ENCODE measurements at regions not wholly inside any gene's neighbourhood (a gene's known extent, or its start where the extent isn't known, plus 50 kb on each side); places are given as distances from the start of the nearest gene placed in this dataset.
A peak's percentile ranks its signal among the peaks of the same experiment; 100 is the strongest.

DNA sequence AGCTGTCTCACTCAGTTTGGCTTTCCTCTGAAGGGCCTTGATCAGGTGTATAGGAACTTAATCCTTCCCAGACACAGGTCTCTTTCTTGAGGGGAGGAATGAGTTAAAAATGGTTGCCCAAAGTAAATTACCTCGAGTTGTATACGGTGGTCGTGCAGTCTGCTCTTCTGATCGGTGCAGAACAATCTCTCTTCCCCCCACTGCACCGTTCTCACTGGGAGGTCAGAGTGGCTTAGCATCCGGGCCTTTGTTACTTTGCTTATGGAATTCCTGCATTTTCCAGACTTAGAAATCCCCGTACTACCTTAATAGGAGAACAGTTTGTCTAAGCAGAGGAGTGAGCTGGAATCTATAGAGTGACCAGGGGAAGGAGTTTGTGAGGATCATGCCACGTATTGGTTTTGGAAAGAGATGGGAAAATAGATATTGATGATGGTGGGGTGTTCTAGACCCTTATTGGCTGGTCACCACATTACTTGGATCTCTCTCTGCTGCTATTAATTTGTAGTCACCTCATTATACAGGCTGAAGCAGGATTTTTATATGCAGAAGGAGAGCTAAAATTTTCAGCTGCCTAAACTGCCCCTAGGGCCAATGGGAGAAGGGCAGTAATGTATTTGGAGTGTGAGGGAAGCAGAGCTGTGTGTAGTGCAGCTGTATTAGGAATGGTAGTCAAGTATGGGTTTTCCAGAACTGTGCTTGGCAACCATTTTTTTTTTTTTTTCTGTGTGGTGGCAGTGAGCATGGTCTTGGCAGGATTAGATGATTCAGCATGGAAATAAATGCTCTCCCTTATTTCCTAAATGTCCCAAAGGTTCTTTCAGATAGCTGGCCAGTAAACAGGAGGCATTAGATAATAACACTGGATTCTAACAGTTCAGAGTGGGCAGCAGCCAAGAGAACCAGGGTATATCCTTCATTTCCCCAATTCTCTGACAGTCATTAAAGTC is 81.5 kb downstream of the NDUFS5 start:
- no peaks in the 10 kb centered on the region for H3K27me3 ChIP-seq (ENCODE audit: control insufficient read depth in 3 of 3, insufficient read depth in 3 of 3, low read length in 3 of 3)
- peak overlapping the region in 2 of 3 donors; percentile 74 to 86 for H3K4me3 ChIP-seq (ENCODE audit: low read length in 3 of 3)
- H3K36me3 ChIP-seq (ENCODE audit: control insufficient read depth in 3 of 3, insufficient read depth in 3 of 3, low read length in 3 of 3), result no peaks in the 10 kb centered on the region
- peaks cover 33 to 64% (median 40%) of the 10 kb centered on the region in 3 donors for H3K4me1 ChIP-seq (ENCODE audit: control insufficient read depth in 3 of 3, insufficient read depth in 3 of 3, low read length in 3 of 3)
- peak overlapping the region; percentile 91 for H3K27ac ChIP-seq (ENCODE audit: low read depth, low read length)
- H3K9ac ChIP-seq (ENCODE audit: low read depth in 1 of 3, low read length in 3 of 3), result peak overlapping the region; percentile 15 to 91 (median 90)
- no peaks in the 10 kb centered on the region for H3K9me3 ChIP-seq (ENCODE audit: control insufficient read depth in 3 of 3, low read length in 3 of 3)

DNA sequence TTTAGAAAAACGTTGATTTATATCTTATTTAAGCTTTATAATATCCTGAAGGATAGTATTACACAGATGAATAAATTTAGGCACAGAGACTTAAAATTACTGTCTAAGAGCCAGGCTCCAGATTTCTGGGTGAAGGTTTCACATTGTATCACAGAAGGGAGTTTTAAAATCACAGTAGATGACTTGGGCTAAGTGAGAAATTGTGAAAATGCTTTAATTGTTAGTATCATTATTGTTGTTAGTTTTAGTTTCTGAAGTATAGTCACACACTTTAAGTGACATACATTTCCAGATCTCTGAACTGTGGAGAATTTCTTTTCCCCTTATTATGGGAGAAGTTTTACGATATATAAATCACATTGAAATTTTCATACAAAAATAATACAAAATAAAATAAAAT is 83.5 kb downstream of the NDUFS5 start:
- Histone ChIP-seq H3K9ac (ENCODE audit: low read depth in 1 of 3, low read length in 3 of 3) (no peak overlapping the region), H3K4me3 (ENCODE audit: low read length in 3 of 3) (no peak overlapping the region), H3K4me1 (ENCODE audit: control insufficient read depth in 3 of 3, insufficient read depth in 3 of 3, low read length in 3 of 3) (peaks cover 30 to 46% (median 35%) of the 10 kb centered on the region in 3 donors), H3K27ac (ENCODE audit: low read depth, low read length) (no peak overlapping the region), H3K9me3 (ENCODE audit: control insufficient read depth in 3 of 3, low read length in 3 of 3) (no peaks in the 10 kb centered on the region), H3K36me3 (ENCODE audit: control insufficient read depth in 3 of 3, insufficient read depth in 3 of 3, low read length in 3 of 3) (no peaks in the 10 kb centered on the region), H3K27me3 (ENCODE audit: control insufficient read depth in 3 of 3, insufficient read depth in 3 of 3, low read length in 3 of 3) (no peaks in the 10 kb centered on the region)

- Histone ChIP-seq H3K27me3 (ENCODE audit: control insufficient read depth in 3 of 3, insufficient read depth in 3 of 3, low read length in 3 of 3) (no peaks in the 10 kb centered on the region), H3K4me1 (ENCODE audit: control insufficient read depth in 3 of 3, insufficient read depth in 3 of 3, low read length in 3 of 3) (peaks cover 35 to 51% (median 41%) of the 10 kb centered on the region in 3 donors), H3K27ac (ENCODE audit: low read depth, low read length) (peak overlapping the region; percentile 54), H3K9me3 (ENCODE audit: control insufficient read depth in 3 of 3, low read length in 3 of 3) (no peaks in the 10 kb centered on the region), H3K9ac (ENCODE audit: low read depth in 1 of 3, low read length in 3 of 3) (no peak overlapping the region), H3K4me3 (ENCODE audit: low read length in 3 of 3) (no peak overlapping the region), H3K36me3 (ENCODE audit: control insufficient read depth in 3 of 3, insufficient read depth in 3 of 3, low read length in 3 of 3) (no peaks in the 10 kb centered on the region)
These were observed 84.2 kb downstream of the NDUFS5 start for GRCh38 chr1:39110325-39110851.

GRCh38 chr1:39110882-39111281 is 84.7 kb downstream of the NDUFS5 start:
- Histone ChIP-seq H3K9me3 (ENCODE audit: control insufficient read depth in 3 of 3, low read length in 3 of 3) (no peaks in the 10 kb centered on the region), H3K27ac (ENCODE audit: low read depth, low read length) (peak overlapping the region; percentile 54), H3K36me3 (ENCODE audit: control insufficient read depth in 3 of 3, insufficient read depth in 3 of 3, low read length in 3 of 3) (no peaks in the 10 kb centered on the region), H3K4me1 (ENCODE audit: control insufficient read depth in 3 of 3, insufficient read depth in 3 of 3, low read length in 3 of 3) (peaks cover 40 to 54% (median 46%) of the 10 kb centered on the region in 3 donors), H3K4me3 (ENCODE audit: low read length in 3 of 3) (no peak overlapping the region), H3K27me3 (ENCODE audit: control insufficient read depth in 3 of 3, insufficient read depth in 3 of 3, low read length in 3 of 3) (no peaks in the 10 kb centered on the region), H3K9ac (ENCODE audit: low read depth in 1 of 3, low read length in 3 of 3) (no peak overlapping the region)

DNA sequence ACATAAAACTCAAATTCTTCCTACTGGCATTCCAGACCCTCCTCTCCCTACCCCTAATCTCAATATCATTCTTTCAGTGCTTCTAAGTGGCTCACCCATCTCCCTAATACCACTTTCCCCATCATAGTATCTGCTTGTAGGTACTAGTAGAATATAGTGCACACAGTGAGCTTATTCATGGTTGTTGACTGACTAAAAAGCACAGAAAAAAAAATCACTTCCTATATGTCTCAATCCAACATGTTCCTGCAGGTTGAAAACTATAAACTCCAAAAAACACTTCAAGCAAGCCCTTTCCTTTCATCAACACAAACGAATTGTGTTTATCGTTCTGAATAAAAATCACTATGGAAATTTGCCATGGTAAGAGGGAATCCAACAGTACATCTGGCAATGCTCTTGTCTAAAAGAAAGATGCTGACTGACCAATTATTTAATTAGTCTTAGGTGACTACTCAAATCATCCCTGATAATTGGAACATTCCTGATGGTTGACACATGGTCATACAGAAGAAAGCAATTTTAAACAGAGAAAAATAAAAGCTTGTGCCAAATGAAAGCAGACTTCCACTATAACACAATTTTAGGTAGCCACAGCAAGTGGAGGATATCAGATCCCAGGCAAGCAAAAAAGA is 87.1 kb downstream of the NDUFS5 start:
- no peaks in the 10 kb centered on the region for H3K9me3 ChIP-seq (ENCODE audit: control insufficient read depth in 3 of 3, low read length in 3 of 3)
- no peaks in the 10 kb centered on the region for H3K27me3 ChIP-seq (ENCODE audit: control insufficient read depth in 3 of 3, insufficient read depth in 3 of 3, low read length in 3 of 3)
- no peaks in the 10 kb centered on the region for H3K36me3 ChIP-seq (ENCODE audit: control insufficient read depth in 3 of 3, insufficient read depth in 3 of 3, low read length in 3 of 3)
- H3K4me3 ChIP-seq (ENCODE audit: low read length in 3 of 3), result no peak overlapping the region
- H3K9ac ChIP-seq (ENCODE audit: low read depth in 1 of 3, low read length in 3 of 3), result no peak overlapping the region
- no peak overlapping the region for H3K27ac ChIP-seq (ENCODE audit: low read depth, low read length)
- peaks cover 33 to 52% (median 38%) of the 10 kb centered on the region in 3 donors for H3K4me1 ChIP-seq (ENCODE audit: control insufficient read depth in 3 of 3, insufficient read depth in 3 of 3, low read length in 3 of 3)

GRCh38 chr1:39115271-39116110 is 89.0 kb upstream of the MACF1 start:
- H3K36me3 ChIP-seq (ENCODE audit: control insufficient read depth in 3 of 3, insufficient read depth in 3 of 3, low read length in 3 of 3), result no peaks in the 10 kb centered on the region
- no peak overlapping the region for H3K27ac ChIP-seq (ENCODE audit: low read depth, low read length)
- peaks cover 33 to 45% (median 34%) of the 10 kb centered on the region in 3 donors for H3K4me1 ChIP-seq (ENCODE audit: control insufficient read depth in 3 of 3, insufficient read depth in 3 of 3, low read length in 3 of 3)
- no peak overlapping the region for H3K4me3 ChIP-seq (ENCODE audit: low read length in 3 of 3)
- no peak overlapping the region for H3K9ac ChIP-seq (ENCODE audit: low read depth in 1 of 3, low read length in 3 of 3)
- H3K27me3 ChIP-seq (ENCODE audit: control insufficient read depth in 3 of 3, insufficient read depth in 3 of 3, low read length in 3 of 3), result no peaks in the 10 kb centered on the region
- H3K9me3 ChIP-seq (ENCODE audit: control insufficient read depth in 3 of 3, low read length in 3 of 3), result no peaks in the 10 kb centered on the region

- Histone ChIP-seq H3K4me3 (ENCODE audit: low read length in 3 of 3) (no peak overlapping the region), H3K27me3 (ENCODE audit: control insufficient read depth in 3 of 3, insufficient read depth in 3 of 3, low read length in 3 of 3) (no peaks in the 10 kb centered on the region), H3K36me3 (ENCODE audit: control insufficient read depth in 3 of 3, insufficient read depth in 3 of 3, low read length in 3 of 3) (no peaks in the 10 kb centered on the region), H3K9ac (ENCODE audit: low read depth in 1 of 3, low read length in 3 of 3) (no peak overlapping the region), H3K4me1 (ENCODE audit: control insufficient read depth in 3 of 3, insufficient read depth in 3 of 3, low read length in 3 of 3) (peaks cover 31 to 39% (median 31%) of the 10 kb centered on the region in 3 donors), H3K27ac (ENCODE audit: low read depth, low read length) (no peak overlapping the region), H3K9me3 (ENCODE audit: control insufficient read depth in 3 of 3, low read length in 3 of 3) (no peaks in the 10 kb centered on the region)
These were observed 88.3 kb upstream of the MACF1 start for GRCh38 chr1:39116116-39116607.

DNA sequence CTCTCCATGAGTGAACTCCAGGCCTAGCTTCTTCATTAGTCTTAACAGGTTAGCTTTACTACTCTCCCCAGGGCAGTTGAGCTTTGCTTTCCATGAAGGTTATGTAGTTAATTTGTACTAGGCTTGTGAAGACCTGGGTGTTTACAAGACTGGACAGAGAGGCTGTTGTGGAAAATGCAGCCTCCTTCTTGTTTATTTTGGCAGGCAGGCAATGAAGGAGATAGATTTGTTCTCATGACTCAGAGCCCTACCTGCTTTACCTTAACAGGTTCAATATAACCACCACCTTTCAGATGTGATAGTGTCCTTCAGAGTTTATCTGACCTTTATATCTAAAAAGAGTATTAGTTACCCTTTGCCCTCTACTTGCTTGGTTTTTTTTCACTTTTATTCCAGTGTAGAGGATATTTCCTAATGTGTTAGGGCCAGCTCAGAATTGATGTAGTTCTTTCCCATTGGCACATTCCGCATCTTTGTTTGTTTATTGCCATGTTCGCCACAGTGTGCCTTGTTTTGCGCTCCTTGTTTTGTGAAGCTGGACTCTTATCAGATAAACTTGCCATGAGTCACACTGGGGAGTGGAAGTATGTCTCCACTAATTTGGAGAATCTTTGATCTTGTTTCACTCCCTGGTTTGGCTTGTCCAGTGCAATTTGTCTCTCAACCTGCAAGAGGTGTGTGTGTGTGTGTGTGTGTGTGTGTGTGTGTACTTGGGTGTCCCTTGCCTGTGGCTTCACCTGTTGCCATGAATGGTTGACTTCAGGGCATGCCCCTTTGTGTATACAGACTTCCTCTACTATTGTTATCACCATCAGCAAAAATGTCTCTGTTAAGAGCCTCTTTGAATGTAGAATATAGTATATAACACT is 87.4 kb upstream of the MACF1 start:
- no peaks in the 10 kb centered on the region for H3K36me3 ChIP-seq (ENCODE audit: control insufficient read depth in 3 of 3, insufficient read depth in 3 of 3, low read length in 3 of 3)
- H3K4me3 ChIP-seq (ENCODE audit: low read length in 3 of 3), result no peak overlapping the region
- peaks cover 31 to 39% (median 31%) of the 10 kb centered on the region in 3 donors for H3K4me1 ChIP-seq (ENCODE audit: control insufficient read depth in 3 of 3, insufficient read depth in 3 of 3, low read length in 3 of 3)
- no peaks in the 10 kb centered on the region for H3K9me3 ChIP-seq (ENCODE audit: control insufficient read depth in 3 of 3, low read length in 3 of 3)
- no peaks in the 10 kb centered on the region for H3K27me3 ChIP-seq (ENCODE audit: control insufficient read depth in 3 of 3, insufficient read depth in 3 of 3, low read length in 3 of 3)
- H3K9ac ChIP-seq (ENCODE audit: low read depth in 1 of 3, low read length in 3 of 3), result no peak overlapping the region
- H3K27ac ChIP-seq (ENCODE audit: low read depth, low read length), result no peak overlapping the region
